Activated CD8-positive, alpha-beta memory T cell treated with anti-CD3 and anti-CD28 coated beads, Interleukin-2, amount 50 U/mL, for 1 hour (primary cell): ENCODE measurements at regions not wholly inside any gene's neighbourhood (a gene's known extent, or its start where the extent isn't known, plus 50 kb on each side); places are given as distances from the start of the nearest gene placed in this dataset.
"Not testable (repeated sequence)": the region's sequence is repeated elsewhere in the genome, so short reads cannot be mapped to it uniquely, and the experiment has no call there.

Source experiments
- DNase-seq: peaks from one replicate; pipeline ENCODE4 v3.0.0-alpha.2; 2020; ENCODE audit errors: extremely low read depth

- no peak for DNase-seq
Measured at GRCh38 chr3:5035113-5035512, 55.9 kb downstream of the BHLHE40 start.

GRCh38 chr3:5035692-5036391 is 56.6 kb downstream of the BHLHE40 start:
- DNase-seq, result no peak

- DNase-seq, result no peak
Measured at GRCh38 chr3:5036392-5036766, 57.1 kb downstream of the BHLHE40 start.

GRCh38 chr3:5036858-5037257 is 57.6 kb downstream of the BHLHE40 start:
- no peak for DNase-seq

GRCh38 chr3:5039585-5039984 is 60.3 kb downstream of the BHLHE40 start:
- no peak for DNase-seq

- no peak for DNase-seq
Measured at GRCh38 chr3:5041315-5041714, 62.1 kb downstream of the BHLHE40 start.

- DNase-seq, result no peak
Measured at GRCh38 chr3:5045961-5046360, 66.7 kb downstream of the BHLHE40 start.

- no peak for DNase-seq
Measured at GRCh38 chr3:5047764-5048419, 68.7 kb downstream of the BHLHE40 start.

GRCh38 chr3:5051772-5052171 is 70.3 kb upstream of the ARL8B start:
- DNase-seq, result no peak

- no peak for DNase-seq
Measured at GRCh38 chr3:5052247-5052646, 69.8 kb upstream of the ARL8B start.

GRCh38 chr3:5053021-5053831 is 68.9 kb upstream of the ARL8B start:
- DNase-seq, result no peak

GRCh38 chr3:5054098-5054497 is 68.0 kb upstream of the ARL8B start:
- no peak for DNase-seq

GRCh38 chr3:5054579-5054978 is 67.5 kb upstream of the ARL8B start:
- not testable (repeated sequence) for DNase-seq

- DNase-seq, result no peak
Measured at GRCh38 chr3:5055357-5056110, 66.6 kb upstream of the ARL8B start.

- no peak for DNase-seq
Measured at GRCh38 chr3:5056111-5056391, 66.0 kb upstream of the ARL8B start.

- no peak for DNase-seq
Measured at GRCh38 chr3:5057272-5057671, 64.8 kb upstream of the ARL8B start.

- DNase-seq, result peak; percentile 35
Measured at GRCh38 chr3:5057857-5058324, 64.2 kb upstream of the ARL8B start.

- DNase-seq, result no peak
Measured at GRCh38 chr3:5058471-5058951, 63.6 kb upstream of the ARL8B start.

- no peak for DNase-seq
Measured at GRCh38 chr3:5059782-5060181, 62.3 kb upstream of the ARL8B start.

GRCh38 chr3:5061218-5061569 is 60.9 kb upstream of the ARL8B start:
- DNase-seq, result no peak

- no peak for DNase-seq
Measured at GRCh38 chr3:5063724-5064123, 58.4 kb upstream of the ARL8B start.

- no peak for DNase-seq
Measured at GRCh38 chr3:5068531-5069050, 53.5 kb upstream of the ARL8B start.
